ENCODE measurements at regions not wholly inside any gene's neighbourhood (a gene's known extent, or its start where the extent isn't known, plus 50 kb on each side); places are given as distances from the start of the nearest gene placed in this dataset.
"Not testable (repeated sequence)": the region's sequence is repeated elsewhere in the genome, so short reads cannot be mapped to it uniquely, and the experiment has no call there.

GRCh38 chr6:27546522-27546921 lies 73.6 kb upstream of the ZNF184 start:
- DNase-seq (ENCODE audit: low read depth, low spot score) = no peak
- no peak overlapping the region for H3K27ac Mint-ChIP-seq (ENCODE audit: unreplicated experiment)
- TF ChIP-seq CTCF (conservative IDR thresholded peaks at IDR 0.05) = no peak
- peaks cover 11% of the 10 kb centered on the region for H3K9me3 Mint-ChIP-seq
- no peaks in the 10 kb centered on the region for H3K36me3 Mint-ChIP-seq (ENCODE audit: low read depth)
- H3K4me1 Mint-ChIP-seq = peaks cover 32% of the 10 kb centered on the region
- H3K4me3 Mint-ChIP-seq = peak overlapping the region; percentile 91
- H3K27me3 Mint-ChIP-seq (ENCODE audit: low read depth) = peaks cover 93% of the 10 kb centered on the region

- DNase-seq (ENCODE audit: low read depth, low spot score) = peak; percentile 28
- peaks cover 11% of the 10 kb centered on the region for H3K9me3 Mint-ChIP-seq
- peaks cover 94% of the 10 kb centered on the region for H3K27me3 Mint-ChIP-seq (ENCODE audit: low read depth)
- H3K36me3 Mint-ChIP-seq (ENCODE audit: low read depth) = no peaks in the 10 kb centered on the region
- peak overlapping the region; percentile 83 for H3K4me3 Mint-ChIP-seq
- H3K27ac Mint-ChIP-seq (ENCODE audit: unreplicated experiment) = peak overlapping the region; percentile 30
- peaks cover 30% of the 10 kb centered on the region for H3K4me1 Mint-ChIP-seq
- no peak for TF ChIP-seq CTCF (conservative IDR thresholded peaks at IDR 0.05)
These were observed 72.6 kb upstream of the ZNF184 start for GRCh38 chr6:27545271-27546046.

- H3K27ac Mint-ChIP-seq (ENCODE audit: unreplicated experiment) = no peak overlapping the region
- no peaks in the 10 kb centered on the region for H3K36me3 Mint-ChIP-seq (ENCODE audit: low read depth)
- no peak for TF ChIP-seq CTCF (conservative IDR thresholded peaks at IDR 0.05)
- no peak for DNase-seq (ENCODE audit: low read depth, low spot score)
- H3K4me3 Mint-ChIP-seq = peak overlapping the region; percentile 83
- peaks cover 94% of the 10 kb centered on the region for H3K27me3 Mint-ChIP-seq (ENCODE audit: low read depth)
- peaks cover 11% of the 10 kb centered on the region for H3K9me3 Mint-ChIP-seq
- H3K4me1 Mint-ChIP-seq = peaks cover 30% of the 10 kb centered on the region
These were observed 71.8 kb upstream of the ZNF184 start for GRCh38 chr6:27544612-27545260.

- not testable (repeated sequence) for H3K27ac Mint-ChIP-seq (ENCODE audit: unreplicated experiment); DNase-seq (ENCODE audit: low read depth, low spot score); H3K36me3 Mint-ChIP-seq (ENCODE audit: low read depth)
- Mint-ChIP-seq H3K9me3 (peaks cover 11% of the 10 kb centered on the region), H3K4me1 (peaks cover 30% of the 10 kb centered on the region), H3K27me3 (ENCODE audit: low read depth) (peaks cover 96% of the 10 kb centered on the region), H3K4me3 (peak overlapping the region; percentile 83)
These were observed 71.2 kb upstream of the ZNF184 start for GRCh38 chr6:27544135-27544534.

- peaks cover 96% of the 10 kb centered on the region for H3K27me3 Mint-ChIP-seq (ENCODE audit: low read depth)
- no peak overlapping the region for H3K27ac Mint-ChIP-seq (ENCODE audit: unreplicated experiment)
- TF ChIP-seq CTCF (conservative IDR thresholded peaks at IDR 0.05) = no peak
- H3K9me3 Mint-ChIP-seq = peaks cover 8% of the 10 kb centered on the region
- H3K4me3 Mint-ChIP-seq = no peak overlapping the region
- H3K4me1 Mint-ChIP-seq = peaks cover 19% of the 10 kb centered on the region
- no peak for DNase-seq (ENCODE audit: low read depth, low spot score)
- H3K36me3 Mint-ChIP-seq (ENCODE audit: low read depth) = no peaks in the 10 kb centered on the region
These were observed 69.6 kb upstream of the ZNF184 start for GRCh38 chr6:27542485-27542884.

- DNase-seq (ENCODE audit: low read depth, low spot score) = no peak
- peaks cover 4% of the 10 kb centered on the region for H3K9me3 Mint-ChIP-seq
- H3K27me3 Mint-ChIP-seq (ENCODE audit: low read depth) = peaks cover 96% of the 10 kb centered on the region
- TF ChIP-seq CTCF (conservative IDR thresholded peaks at IDR 0.05) = no peak
- H3K4me3 Mint-ChIP-seq = peak overlapping the region; percentile 18
- H3K27ac Mint-ChIP-seq (ENCODE audit: unreplicated experiment) = no peak overlapping the region
- no peaks in the 10 kb centered on the region for H3K36me3 Mint-ChIP-seq (ENCODE audit: low read depth)
- H3K4me1 Mint-ChIP-seq = peaks cover 15% of the 10 kb centered on the region
These were observed 69.0 kb upstream of the ZNF184 start for GRCh38 chr6:27541933-27542297.
